WTC11 (cell line): ENCODE measurements at regions not wholly inside any gene's neighbourhood (a gene's known extent, or its start where the extent isn't known, plus 50 kb on each side); places are given as distances from the start of the nearest gene placed in this dataset.

Experiments used
- NFE2L1 ChIP-seq: sonication (generic); formaldehyde crosslinking; IDR thresholded peaks from 2 replicates; pipeline ENCODE4 v1.8.1; 2023; ENCODE audit warnings: missing genetic modification reagents
- TF ChIP-seq, protein P1 (sequence below): sonication (generic); formaldehyde crosslinking; IDR thresholded peaks from 2 replicates; pipeline ENCODE4 v1.8.0; 2022; ENCODE audit warnings: mild to moderate bottlenecking, missing genetic modification reagents
- TF ChIP-seq, protein P2 (sequence below): sonication (generic); formaldehyde crosslinking; IDR thresholded peaks from 2 replicates; pipeline ENCODE4 v1.8.0; 2023; ENCODE audit warnings: missing genetic modification reagents
- TF ChIP-seq, protein P3 (sequence below): sonication (generic); formaldehyde crosslinking; IDR thresholded peaks from 2 replicates; pipeline ENCODE4 v1.8.0; 2022; ENCODE audit warnings: mild to moderate bottlenecking, missing genetic modification reagents
- TF ChIP-seq, protein P4 (sequence below): sonication (generic); formaldehyde crosslinking; IDR thresholded peaks from 2 replicates; pipeline ENCODE4 v1.8.1; 2023; ENCODE audit warnings: mild to moderate bottlenecking, moderate library complexity, missing genetic modification reagents
- TF ChIP-seq, protein P5 (sequence below): sonication (generic); formaldehyde crosslinking; IDR thresholded peaks from 2 replicates; pipeline ENCODE4 v1.8.1; 2023; ENCODE audit warnings: mild to moderate bottlenecking, missing genetic modification reagents, moderate library complexity
- TF ChIP-seq, protein P6 (sequence below): fragments of 200-600 bp; IDR thresholded peaks from 2 replicates; pipeline ENCODE4 v1.8.0; 2022; ENCODE audit warnings: antibody characterized with exemption
- TF ChIP-seq, protein P7 (sequence below): sonication (generic); formaldehyde crosslinking; IDR thresholded peaks from 2 replicates; pipeline ENCODE4 v1.8.1; 2023; ENCODE audit warnings: mild to moderate bottlenecking, missing genetic modification reagents, borderline replicate concordance

GRCh38 chr11:62018981-62019664 lies 51.7 kb upstream of the FTH1 start:
- TF ChIP-seq, protein P1, sequence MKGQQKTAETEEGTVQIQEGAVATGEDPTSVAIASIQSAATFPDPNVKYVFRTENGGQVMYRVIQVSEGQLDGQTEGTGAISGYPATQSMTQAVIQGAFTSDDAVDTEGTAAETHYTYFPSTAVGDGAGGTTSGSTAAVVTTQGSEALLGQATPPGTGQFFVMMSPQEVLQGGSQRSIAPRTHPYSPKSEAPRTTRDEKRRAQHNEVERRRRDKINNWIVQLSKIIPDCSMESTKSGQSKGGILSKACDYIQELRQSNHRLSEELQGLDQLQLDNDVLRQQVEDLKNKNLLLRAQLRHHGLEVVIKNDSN (CRISPR knock-in tag) = no peak
- TF ChIP-seq, protein P2, sequence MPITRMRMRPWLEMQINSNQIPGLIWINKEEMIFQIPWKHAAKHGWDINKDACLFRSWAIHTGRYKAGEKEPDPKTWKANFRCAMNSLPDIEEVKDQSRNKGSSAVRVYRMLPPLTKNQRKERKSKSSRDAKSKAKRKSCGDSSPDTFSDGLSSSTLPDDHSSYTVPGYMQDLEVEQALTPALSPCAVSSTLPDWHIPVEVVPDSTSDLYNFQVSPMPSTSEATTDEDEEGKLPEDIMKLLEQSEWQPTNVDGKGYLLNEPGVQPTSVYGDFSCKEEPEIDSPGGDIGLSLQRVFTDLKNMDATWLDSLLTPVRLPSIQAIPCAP (CRISPR knock-in tag) = no peak
- TF ChIP-seq, protein P3, sequence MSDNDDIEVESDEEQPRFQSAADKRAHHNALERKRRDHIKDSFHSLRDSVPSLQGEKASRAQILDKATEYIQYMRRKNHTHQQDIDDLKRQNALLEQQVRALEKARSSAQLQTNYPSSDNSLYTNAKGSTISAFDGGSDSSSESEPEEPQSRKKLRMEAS = no peak
- TF ChIP-seq NFE2L1 = no peak
- TF ChIP-seq, protein P4, sequence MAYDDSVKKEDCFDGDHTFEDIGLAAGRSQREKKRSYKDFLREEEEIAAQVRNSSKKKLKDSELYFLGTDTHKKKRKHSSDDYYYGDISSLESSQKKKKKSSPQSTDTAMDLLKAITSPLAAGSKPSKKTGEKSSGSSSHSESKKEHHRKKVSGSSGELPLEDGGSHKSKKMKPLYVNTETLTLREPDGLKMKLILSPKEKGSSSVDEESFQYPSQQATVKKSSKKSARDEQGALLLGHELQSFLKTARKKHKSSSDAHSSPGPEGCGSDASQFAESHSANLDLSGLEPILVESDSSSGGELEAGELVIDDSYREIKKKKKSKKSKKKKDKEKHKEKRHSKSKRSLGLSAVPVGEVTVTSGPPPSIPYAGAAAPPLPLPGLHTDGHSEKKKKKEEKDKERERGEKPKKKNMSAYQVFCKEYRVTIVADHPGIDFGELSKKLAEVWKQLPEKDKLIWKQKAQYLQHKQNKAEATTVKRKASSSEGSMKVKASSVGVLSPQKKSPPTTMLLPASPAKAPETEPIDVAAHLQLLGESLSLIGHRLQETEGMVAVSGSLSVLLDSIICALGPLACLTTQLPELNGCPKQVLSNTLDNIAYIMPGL = no peak
- TF ChIP-seq, protein P5, sequence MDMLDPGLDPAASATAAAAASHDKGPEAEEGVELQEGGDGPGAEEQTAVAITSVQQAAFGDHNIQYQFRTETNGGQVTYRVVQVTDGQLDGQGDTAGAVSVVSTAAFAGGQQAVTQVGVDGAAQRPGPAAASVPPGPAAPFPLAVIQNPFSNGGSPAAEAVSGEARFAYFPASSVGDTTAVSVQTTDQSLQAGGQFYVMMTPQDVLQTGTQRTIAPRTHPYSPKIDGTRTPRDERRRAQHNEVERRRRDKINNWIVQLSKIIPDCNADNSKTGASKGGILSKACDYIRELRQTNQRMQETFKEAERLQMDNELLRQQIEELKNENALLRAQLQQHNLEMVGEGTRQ = no peak
- TF ChIP-seq, protein P6, sequence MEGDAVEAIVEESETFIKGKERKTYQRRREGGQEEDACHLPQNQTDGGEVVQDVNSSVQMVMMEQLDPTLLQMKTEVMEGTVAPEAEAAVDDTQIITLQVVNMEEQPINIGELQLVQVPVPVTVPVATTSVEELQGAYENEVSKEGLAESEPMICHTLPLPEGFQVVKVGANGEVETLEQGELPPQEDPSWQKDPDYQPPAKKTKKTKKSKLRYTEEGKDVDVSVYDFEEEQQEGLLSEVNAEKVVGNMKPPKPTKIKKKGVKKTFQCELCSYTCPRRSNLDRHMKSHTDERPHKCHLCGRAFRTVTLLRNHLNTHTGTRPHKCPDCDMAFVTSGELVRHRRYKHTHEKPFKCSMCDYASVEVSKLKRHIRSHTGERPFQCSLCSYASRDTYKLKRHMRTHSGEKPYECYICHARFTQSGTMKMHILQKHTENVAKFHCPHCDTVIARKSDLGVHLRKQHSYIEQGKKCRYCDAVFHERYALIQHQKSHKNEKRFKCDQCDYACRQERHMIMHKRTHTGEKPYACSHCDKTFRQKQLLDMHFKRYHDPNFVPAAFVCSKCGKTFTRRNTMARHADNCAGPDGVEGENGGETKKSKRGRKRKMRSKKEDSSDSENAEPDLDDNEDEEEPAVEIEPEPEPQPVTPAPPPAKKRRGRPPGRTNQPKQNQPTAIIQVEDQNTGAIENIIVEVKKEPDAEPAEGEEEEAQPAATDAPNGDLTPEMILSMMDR = no peak
- TF ChIP-seq, protein P7, sequence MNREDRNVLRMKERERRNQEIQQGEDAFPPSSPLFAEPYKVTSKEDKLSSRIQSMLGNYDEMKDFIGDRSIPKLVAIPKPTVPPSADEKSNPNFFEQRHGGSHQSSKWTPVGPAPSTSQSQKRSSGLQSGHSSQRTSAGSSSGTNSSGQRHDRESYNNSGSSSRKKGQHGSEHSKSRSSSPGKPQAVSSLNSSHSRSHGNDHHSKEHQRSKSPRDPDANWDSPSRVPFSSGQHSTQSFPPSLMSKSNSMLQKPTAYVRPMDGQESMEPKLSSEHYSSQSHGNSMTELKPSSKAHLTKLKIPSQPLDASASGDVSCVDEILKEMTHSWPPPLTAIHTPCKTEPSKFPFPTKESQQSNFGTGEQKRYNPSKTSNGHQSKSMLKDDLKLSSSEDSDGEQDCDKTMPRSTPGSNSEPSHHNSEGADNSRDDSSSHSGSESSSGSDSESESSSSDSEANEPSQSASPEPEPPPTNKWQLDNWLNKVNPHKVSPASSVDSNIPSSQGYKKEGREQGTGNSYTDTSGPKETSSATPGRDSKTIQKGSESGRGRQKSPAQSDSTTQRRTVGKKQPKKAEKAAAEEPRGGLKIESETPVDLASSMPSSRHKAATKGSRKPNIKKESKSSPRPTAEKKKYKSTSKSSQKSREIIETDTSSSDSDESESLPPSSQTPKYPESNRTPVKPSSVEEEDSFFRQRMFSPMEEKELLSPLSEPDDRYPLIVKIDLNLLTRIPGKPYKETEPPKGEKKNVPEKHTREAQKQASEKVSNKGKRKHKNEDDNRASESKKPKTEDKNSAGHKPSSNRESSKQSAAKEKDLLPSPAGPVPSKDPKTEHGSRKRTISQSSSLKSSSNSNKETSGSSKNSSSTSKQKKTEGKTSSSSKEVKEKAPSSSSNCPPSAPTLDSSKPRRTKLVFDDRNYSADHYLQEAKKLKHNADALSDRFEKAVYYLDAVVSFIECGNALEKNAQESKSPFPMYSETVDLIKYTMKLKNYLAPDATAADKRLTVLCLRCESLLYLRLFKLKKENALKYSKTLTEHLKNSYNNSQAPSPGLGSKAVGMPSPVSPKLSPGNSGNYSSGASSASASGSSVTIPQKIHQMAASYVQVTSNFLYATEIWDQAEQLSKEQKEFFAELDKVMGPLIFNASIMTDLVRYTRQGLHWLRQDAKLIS (CRISPR knock-in tag) = no peak
